ENCODE measurements at regions not wholly inside any gene's neighbourhood (a gene's known extent, or its start where the extent isn't known, plus 50 kb on each side); places are given as distances from the start of the nearest gene placed in this dataset.

- no peak overlapping the region for H2AFZ ChIP-seq (ENCODE audit: low read length)
- H3K27ac ChIP-seq (ENCODE audit: insufficient read depth, low read length), result no peak overlapping the region
- TF ChIP-seq EZH2 (IDR thresholded peaks at IDR 0.05; ENCODE audit: low read length, missing control alignments), result no peak
- no peak for TF ChIP-seq CTCF (conservative IDR thresholded peaks at IDR 0.05 in 1 of 2, IDR thresholded peaks at IDR 0.05 in 1 of 2; ENCODE audit: low read depth in 1 of 2, low read length in 2 of 2)
- H3K9ac ChIP-seq (ENCODE audit: insufficient read depth, low read length), result no peak overlapping the region
- H3K4me2 ChIP-seq (ENCODE audit: extremely low read depth, insufficient read depth, low read length), result no peak overlapping the region
- no peaks in the 10 kb centered on the region for H4K20me1 ChIP-seq (ENCODE audit: control insufficient read depth, extremely low read depth, insufficient read depth, low read length)
- no peaks in the 10 kb centered on the region for H3K79me2 ChIP-seq (ENCODE audit: control insufficient read depth, insufficient read depth, low read length)
- H3K4me1 ChIP-seq (ENCODE audit: control insufficient read depth, extremely low read depth, insufficient read depth, low read length), result no peaks in the 10 kb centered on the region
- peak in 1 of 2 donors; percentile 3 for DNase-seq (ENCODE audit: low read depth in 2 of 2)
- H3K36me3 ChIP-seq (ENCODE audit: control insufficient read depth, insufficient read depth, low read length), result no peaks in the 10 kb centered on the region
- H3K27me3 ChIP-seq (ENCODE audit: control insufficient read depth, insufficient read depth, low read length), result no peaks in the 10 kb centered on the region
- no peaks in the 10 kb centered on the region for H3K9me3 ChIP-seq (ENCODE audit: control insufficient read depth, insufficient read depth, low read depth, low read length)
- H3K4me3 ChIP-seq (replicated peaks in 1 of 4; ENCODE audit: control extremely low read depth in 1 of 4, insufficient read depth in 1 of 4, low read depth in 3 of 4, low read length in 4 of 4), result no peak overlapping the region
These were observed 1196.6 kb upstream of the CDH18 start for GRCh38 chr5:21184581-21184980.

- Histone ChIP-seq H3K27ac (ENCODE audit: insufficient read depth, low read length) (no peak overlapping the region), H3K9ac (ENCODE audit: insufficient read depth, low read length) (no peak overlapping the region), H3K36me3 (ENCODE audit: control insufficient read depth, insufficient read depth, low read length) (no peaks in the 10 kb centered on the region), H3K9me3 (ENCODE audit: control insufficient read depth, insufficient read depth, low read depth, low read length) (no peaks in the 10 kb centered on the region), H3K27me3 (ENCODE audit: control insufficient read depth, insufficient read depth, low read length) (no peaks in the 10 kb centered on the region), H3K4me1 (ENCODE audit: control insufficient read depth, extremely low read depth, insufficient read depth, low read length) (no peaks in the 10 kb centered on the region), H3K79me2 (ENCODE audit: control insufficient read depth, insufficient read depth, low read length) (no peaks in the 10 kb centered on the region), H2AFZ (ENCODE audit: low read length) (no peak overlapping the region), H4K20me1 (ENCODE audit: control insufficient read depth, extremely low read depth, insufficient read depth, low read length) (no peaks in the 10 kb centered on the region), H3K4me2 (ENCODE audit: extremely low read depth, insufficient read depth, low read length) (no peak overlapping the region), H3K4me3 (replicated peaks in 1 of 4; ENCODE audit: control extremely low read depth in 1 of 4, insufficient read depth in 1 of 4, low read depth in 3 of 4, low read length in 4 of 4) (no peak overlapping the region)
- TF ChIP-seq CTCF (conservative IDR thresholded peaks at IDR 0.05 in 1 of 2, IDR thresholded peaks at IDR 0.05 in 1 of 2; ENCODE audit: low read depth in 1 of 2, low read length in 2 of 2) (no peak), EZH2 (IDR thresholded peaks at IDR 0.05; ENCODE audit: low read length, missing control alignments) (no peak)
- no peak for DNase-seq (ENCODE audit: low read depth in 2 of 2)
These were observed 1193.7 kb upstream of the CDH18 start for GRCh38 chr5:21181609-21182125.

DNA sequence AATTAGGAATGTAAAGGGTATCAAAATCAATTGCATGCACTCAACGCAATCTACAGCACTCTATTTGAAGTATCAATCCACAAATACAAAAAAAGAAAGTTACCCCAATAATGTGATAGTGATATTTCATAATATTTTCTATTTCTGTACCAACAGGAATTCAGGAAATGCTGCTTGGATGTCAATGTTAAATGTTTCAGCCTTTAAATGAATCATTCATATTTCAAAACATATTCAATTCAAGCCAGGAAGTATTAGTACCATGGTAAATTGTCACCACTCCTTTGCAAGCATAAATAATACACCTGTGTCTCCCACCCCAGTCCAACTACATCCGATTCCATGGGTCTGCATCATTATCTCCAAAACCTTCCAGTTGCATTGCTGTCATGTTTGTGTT lies 1185.5 kb upstream of the CDH18 start:
- Histone ChIP-seq H3K9me3 (ENCODE audit: control insufficient read depth, insufficient read depth, low read depth, low read length) (no peaks in the 10 kb centered on the region), H3K4me3 (replicated peaks in 1 of 4; ENCODE audit: control extremely low read depth in 1 of 4, insufficient read depth in 1 of 4, low read depth in 3 of 4, low read length in 4 of 4) (no peak overlapping the region), H3K9ac (ENCODE audit: insufficient read depth, low read length) (no peak overlapping the region), H4K20me1 (ENCODE audit: control insufficient read depth, extremely low read depth, insufficient read depth, low read length) (no peaks in the 10 kb centered on the region), H3K36me3 (ENCODE audit: control insufficient read depth, insufficient read depth, low read length) (no peaks in the 10 kb centered on the region), H3K4me2 (ENCODE audit: extremely low read depth, insufficient read depth, low read length) (no peak overlapping the region), H3K27ac (ENCODE audit: insufficient read depth, low read length) (no peak overlapping the region), H2AFZ (ENCODE audit: low read length) (no peak overlapping the region), H3K27me3 (ENCODE audit: control insufficient read depth, insufficient read depth, low read length) (no peaks in the 10 kb centered on the region), H3K4me1 (ENCODE audit: control insufficient read depth, extremely low read depth, insufficient read depth, low read length) (no peaks in the 10 kb centered on the region), H3K79me2 (ENCODE audit: control insufficient read depth, insufficient read depth, low read length) (no peaks in the 10 kb centered on the region)
- no peak for DNase-seq (ENCODE audit: low read depth in 2 of 2)
- no peak for TF ChIP-seq EZH2 (IDR thresholded peaks at IDR 0.05; ENCODE audit: low read length, missing control alignments)
- no peak for TF ChIP-seq CTCF (conservative IDR thresholded peaks at IDR 0.05 in 1 of 2, IDR thresholded peaks at IDR 0.05 in 1 of 2; ENCODE audit: low read depth in 1 of 2, low read length in 2 of 2)

Measured in fibroblast of lung (primary cell).